GM21619 (cell line): ENCODE measurements at regions not wholly inside any gene's neighbourhood (a gene's known extent, or its start where the extent isn't known, plus 50 kb on each side); places are given as distances from the start of the nearest gene placed in this dataset.

ENCODE experiments used
- ATAC-seq: cut with Tn5 transposase; IDR thresholded peaks from one replicate; pipeline ENCODE4 v1.9.1; 2021; ENCODE audit not compliant: unreplicated experiment

GRCh38 chr7:35508623-35509400, 186.1 kb downstream of the HERPUD2 start:
- no peak for ATAC-seq

- no peak for ATAC-seq
These were observed 189.9 kb downstream of the HERPUD2 start for GRCh38 chr7:35505066-35505465.

- no peak for ATAC-seq
These were observed 190.6 kb downstream of the HERPUD2 start for GRCh38 chr7:35504365-35504764.

- ATAC-seq = no peak
These were observed 193.3 kb downstream of the HERPUD2 start for GRCh38 chr7:35501681-35502080.

- ATAC-seq = no peak
These were observed 195.7 kb downstream of the HERPUD2 start for GRCh38 chr7:35499226-35499625.

GRCh38 chr7:35498416-35498815, 196.5 kb downstream of the HERPUD2 start:
- ATAC-seq = no peak

- no peak for ATAC-seq
These were observed 199.1 kb downstream of the HERPUD2 start for GRCh38 chr7:35495844-35496243.

- no peak for ATAC-seq
These were observed 199.6 kb downstream of the HERPUD2 start for GRCh38 chr7:35495377-35495776.

- no peak for ATAC-seq
These were observed 200.5 kb downstream of the HERPUD2 start for GRCh38 chr7:35494407-35494806.

- ATAC-seq = no peak
These were observed 202.3 kb downstream of the HERPUD2 start for GRCh38 chr7:35492451-35493175.

GRCh38 chr7:35491233-35491632, 203.7 kb downstream of the HERPUD2 start:
- no peak for ATAC-seq

GRCh38 chr7:35487841-35488240, 207.1 kb downstream of the HERPUD2 start:
- ATAC-seq = no peak

- no peak for ATAC-seq
These were observed 207.5 kb downstream of the HERPUD2 start for GRCh38 chr7:35487402-35487801.

GRCh38 chr7:35485436-35485835, 209.5 kb downstream of the HERPUD2 start:
- no peak for ATAC-seq

- no peak for ATAC-seq
These were observed 211.4 kb downstream of the HERPUD2 start for GRCh38 chr7:35483568-35483967.

GRCh38 chr7:35482231-35482630, 212.7 kb downstream of the HERPUD2 start:
- no peak for ATAC-seq

GRCh38 chr7:35480806-35481205, 214.1 kb downstream of the HERPUD2 start:
- ATAC-seq = no peak

- no peak for ATAC-seq
These were observed 217.3 kb downstream of the HERPUD2 start for GRCh38 chr7:35477609-35478008.

- no peak for ATAC-seq
These were observed 220.2 kb upstream of the TBX20 start for GRCh38 chr7:35474100-35474499.

GRCh38 chr7:35468606-35469005, 214.7 kb upstream of the TBX20 start:
- no peak for ATAC-seq

GRCh38 chr7:35467456-35467978, 213.6 kb upstream of the TBX20 start:
- no peak for ATAC-seq

- no peak for ATAC-seq
These were observed 212.0 kb upstream of the TBX20 start for GRCh38 chr7:35465791-35466336.
